ENCODE measurements at regions not wholly inside any gene's neighbourhood (a gene's known extent, or its start where the extent isn't known, plus 50 kb on each side); places are given as distances from the start of the nearest gene placed in this dataset.
"Not testable (repeated sequence)": the region's sequence is repeated elsewhere in the genome, so short reads cannot be mapped to it uniquely, and the experiment has no call there.

DNA sequence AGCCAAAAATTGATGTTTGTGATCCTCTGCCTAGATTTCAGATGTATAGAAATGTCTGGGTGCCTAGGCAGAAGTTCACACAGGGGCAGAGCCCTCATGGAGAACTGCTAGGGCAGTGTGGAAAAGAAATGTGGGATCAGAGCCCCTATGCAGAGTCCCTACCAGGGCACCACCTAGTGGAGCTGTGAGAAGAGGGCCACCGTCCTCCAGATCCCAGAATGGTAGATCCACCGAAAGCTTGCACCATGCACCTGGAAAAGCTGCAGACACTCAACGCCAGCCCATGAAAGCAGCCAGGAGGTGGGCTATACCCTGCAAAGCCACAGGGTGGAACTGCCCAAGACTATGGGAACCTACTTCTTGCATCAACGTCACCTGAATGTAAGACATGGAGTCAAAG, 292.9 kb downstream of the PRDM9 start:
- TF ChIP-seq, protein P1, sequence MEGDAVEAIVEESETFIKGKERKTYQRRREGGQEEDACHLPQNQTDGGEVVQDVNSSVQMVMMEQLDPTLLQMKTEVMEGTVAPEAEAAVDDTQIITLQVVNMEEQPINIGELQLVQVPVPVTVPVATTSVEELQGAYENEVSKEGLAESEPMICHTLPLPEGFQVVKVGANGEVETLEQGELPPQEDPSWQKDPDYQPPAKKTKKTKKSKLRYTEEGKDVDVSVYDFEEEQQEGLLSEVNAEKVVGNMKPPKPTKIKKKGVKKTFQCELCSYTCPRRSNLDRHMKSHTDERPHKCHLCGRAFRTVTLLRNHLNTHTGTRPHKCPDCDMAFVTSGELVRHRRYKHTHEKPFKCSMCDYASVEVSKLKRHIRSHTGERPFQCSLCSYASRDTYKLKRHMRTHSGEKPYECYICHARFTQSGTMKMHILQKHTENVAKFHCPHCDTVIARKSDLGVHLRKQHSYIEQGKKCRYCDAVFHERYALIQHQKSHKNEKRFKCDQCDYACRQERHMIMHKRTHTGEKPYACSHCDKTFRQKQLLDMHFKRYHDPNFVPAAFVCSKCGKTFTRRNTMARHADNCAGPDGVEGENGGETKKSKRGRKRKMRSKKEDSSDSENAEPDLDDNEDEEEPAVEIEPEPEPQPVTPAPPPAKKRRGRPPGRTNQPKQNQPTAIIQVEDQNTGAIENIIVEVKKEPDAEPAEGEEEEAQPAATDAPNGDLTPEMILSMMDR (IDR thresholded peaks at IDR 0.05), result not testable (repeated sequence)
- not testable (repeated sequence) for TF ChIP-seq POLR2A (IDR thresholded peaks at IDR 0.05)
